Adrenal gland (tissue), 9 donors: ENCODE measurements at regions not wholly inside any gene's neighbourhood (a gene's known extent, or its start where the extent isn't known, plus 50 kb on each side); places are given as distances from the start of the nearest gene placed in this dataset.

ENCODE experiments used
- DNase-seq, 7 donors: peaks; one replicate each; pipeline ENCODE4 v3.0.0-alpha.2; 2019 to 2020
- H3K27ac ChIP-seq, 5 donors: fragments of 200-600 bp; sonication (generic) in 4 of 5; 1 replicate in 3 of 5; 2 replicates in 2 of 5; pipeline versions ENCODE4 v1.5.1 to v1.8.0; 2016 to 2020; ENCODE audit warnings: mild to moderate bottlenecking in 1 of 5
- H3K27me3 ChIP-seq: fragments of 200-600 bp; 2 replicates; pipeline ENCODE4 v1.8.0; 2021
- H3K36me3 ChIP-seq, 2 donors: fragments of 200-600 bp; replicated peaks in 1 of 2; 1 replicate in 1 of 2; 2 replicates in 1 of 2; pipeline versions ENCODE4 v1.5.1 to v1.8.0; 2018 to 2022
- H3K4me1 ChIP-seq, 2 donors: fragments of 200-600 bp; replicated peaks in 1 of 2; 1 replicate in 1 of 2; 2 replicates in 1 of 2; pipeline versions ENCODE4 v1.5.1 to v1.8.0; 2018 to 2021
- H3K4me3 ChIP-seq, 4 donors: fragments of 200-600 bp; sonication (generic) in 3 of 4; one replicate each; pipeline ENCODE4 v1.5.1; 2016 to 2018
- H3K9me3 ChIP-seq, 3 donors: fragments of 200-600 bp; sonication (generic) in 1 of 3; replicated peaks in 1 of 3; 1 replicate in 2 of 3; 2 replicates in 1 of 3; pipeline versions ENCODE4 v1.5.1 to v1.8.0; 2016 to 2021
- CTCF ChIP-seq, 6 experiments: fragments of 450-650 bp in 4 of 6; fragments of 200-600 bp in 2 of 6; sonication (generic) in 1 of 6; IDR thresholded peaks; 1 replicate in 5 of 6; 2 replicates in 1 of 6; pipeline versions ENCODE4 v1.5.1 to v1.8.0; 2016 to 2021; ENCODE audit warnings: antibody characterized with exemption in 6 of 6, mild to moderate bottlenecking in 2 of 6, moderate library complexity in 1 of 6
- POLR2A ChIP-seq, 2 donors: fragments of 450-650 bp; IDR thresholded peaks; one replicate each; pipeline ENCODE4 v1.6.1; 2017; ENCODE audit warnings: antibody characterized with exemption in 2 of 2, mild to moderate bottlenecking in 2 of 2, moderate library complexity in 1 of 2
- WGBS, 4 donors: extraction: QIAGEN DNeasy Blood & Tissue Kit in 2 of 4; methylation state at CpG; one replicate each; pipeline versions ENCODE4 v1.1.5 to v1.1.7; 2013 to 2017; 5-methylcytosine and 5-hydroxymethylcytosine counted together
- intact Hi-C, 2 donors: fragments of 100-400 bp; cut with DNase I; formaldehyde crosslinking; loops; one replicate each; pipeline versions ENCODE4 v1.14.1 to v1.15.0; 2022 to 2023
- donor health status: healthy with polysubstance abuse.
- donor health status: Bipolar disorder and iron deficiency.
- donor health status: DM: yes; HTN: yes; CAD: no.
- donor health status: DM: no; HTN: no; CAD: no.
- donor health status: DM: no; HTN: no; CAD: no.

- TF ChIP-seq CTCF (IDR thresholded peaks at IDR 0.05): no peak
- no peak for TF ChIP-seq POLR2A (IDR thresholded peaks at IDR 0.05)
- no peaks in the 10 kb centered on the region for H3K27me3 ChIP-seq
- no peaks in the 10 kb centered on the region for H3K9me3 ChIP-seq
- no peak for DNase-seq
- no peak overlapping the region for H3K4me3 ChIP-seq
- no peaks in the 10 kb centered on the region for H3K36me3 ChIP-seq
- intact Hi-C loops: no loop called here
- H3K27ac ChIP-seq: no peak overlapping the region
- 89 to 94% (median 92%) methylated on average over 8 of the region's 8 CpGs for WGBS, 4 donors
- H3K4me1 ChIP-seq: no peaks in the 10 kb centered on the region
Measured at GRCh38 chr13:90287521-90287920, 1060.0 kb upstream of the MIR17HG start.

GRCh38 chr13:90293793-90294361, 1053.6 kb upstream of the MIR17HG start:
- H3K9me3 ChIP-seq: no peaks in the 10 kb centered on the region
- H3K4me3 ChIP-seq: no peak overlapping the region
- H3K36me3 ChIP-seq: no peaks in the 10 kb centered on the region
- no peak for DNase-seq
- H3K27ac ChIP-seq: no peak overlapping the region
- 84 to 90% (median 86%) methylated on average over 7 of the region's 7 CpGs for WGBS, 4 donors
- H3K4me1 ChIP-seq: no peaks in the 10 kb centered on the region
- no peaks in the 10 kb centered on the region for H3K27me3 ChIP-seq
- TF ChIP-seq POLR2A (IDR thresholded peaks at IDR 0.05) (no peak), CTCF (IDR thresholded peaks at IDR 0.05) (no peak)
- intact Hi-C loops: no loop called here

- no peak overlapping the region for H3K27ac ChIP-seq
- intact Hi-C loops: no loop called here
- WGBS, 4 donors: 87 to 92% (median 89%) methylated on average over 5 of the region's 5 CpGs
- no peaks in the 10 kb centered on the region for H3K9me3 ChIP-seq
- H3K4me3 ChIP-seq: no peak overlapping the region
- no peaks in the 10 kb centered on the region for H3K4me1 ChIP-seq
- no peaks in the 10 kb centered on the region for H3K36me3 ChIP-seq
- H3K27me3 ChIP-seq: no peaks in the 10 kb centered on the region
- TF ChIP-seq CTCF (IDR thresholded peaks at IDR 0.05) (no peak), POLR2A (IDR thresholded peaks at IDR 0.05) (no peak)
- no peak for DNase-seq
Measured at GRCh38 chr13:90299238-90299637, 1048.2 kb upstream of the MIR17HG start.

- TF ChIP-seq POLR2A (IDR thresholded peaks at IDR 0.05) (no peak), CTCF (IDR thresholded peaks at IDR 0.05) (no peak)
- H3K27me3 ChIP-seq: no peaks in the 10 kb centered on the region
- no peaks in the 10 kb centered on the region for H3K4me1 ChIP-seq
- no peak for DNase-seq
- H3K4me3 ChIP-seq: no peak overlapping the region
- WGBS, 4 donors: 94 to 98% (median 96%) methylated on average over 2 of the region's 2 CpGs
- H3K9me3 ChIP-seq: no peaks in the 10 kb centered on the region
- H3K27ac ChIP-seq: no peak overlapping the region
- no peaks in the 10 kb centered on the region for H3K36me3 ChIP-seq
- intact Hi-C loops: no loop called here
Measured at GRCh38 chr13:90300015-90300414, 1047.5 kb upstream of the MIR17HG start.
